CD4-positive, alpha-beta memory T cell (primary cell): ENCODE measurements at regions not wholly inside any gene's neighbourhood (a gene's known extent, or its start where the extent isn't known, plus 50 kb on each side); places are given as distances from the start of the nearest gene placed in this dataset.
"Not testable (repeated sequence)": the region's sequence is repeated elsewhere in the genome, so short reads cannot be mapped to it uniquely, and the experiment has no call there.

ENCODE experiments used
- CTCF ChIA-PET: fragments of 350-600 bp; sonication (Branson Sonifier 250); formaldehyde crosslinking; loops from one replicate; lab custom pipeline; 2021; ENCODE audit warnings: inconsistent platforms; ENCODE audit not compliant: partially characterized antibody; lab: Charles Lee
- POLR2A ChIA-PET: fragments of 350-600 bp; sonication (Branson Sonifier 250); formaldehyde crosslinking; loops from one replicate; lab custom pipeline; 2021; ENCODE audit not compliant: partially characterized antibody; lab: Charles Lee
- DNase-seq, 5 donors: peaks; one replicate each; pipeline versions ENCODE4 v3.0.0 to v3.0.0-alpha.2; 2020 to 2022; ENCODE audit warnings: mixed read lengths in 1 of 5
- H3K27ac ChIP-seq: one replicate; pipeline ENCODE4 v1.7.0; 2013; ENCODE audit warnings: low read depth, low read length
- H3K27me3 ChIP-seq: 2 replicates; pipeline ENCODE4 v1.7.0; 2013; ENCODE audit warnings: mild to moderate bottlenecking, low read length, moderate library complexity; ENCODE audit not compliant: insufficient read depth
- H3K36me3 ChIP-seq: 2 replicates; pipeline ENCODE4 v1.7.0; 2013; ENCODE audit warnings: mild to moderate bottlenecking, low read length, moderate library complexity; ENCODE audit not compliant: insufficient read depth
- H3K4me1 ChIP-seq: 2 replicates; pipeline ENCODE4 v1.7.0; 2013; ENCODE audit warnings: mild to moderate bottlenecking, low read length, moderate library complexity; ENCODE audit not compliant: insufficient read depth
- H3K4me3 ChIP-seq, 2 donors: one replicate each; pipeline ENCODE4 v1.7.0; 2013; ENCODE audit warnings: low read length in 2 of 2, mild to moderate bottlenecking in 1 of 2
- H3K9me3 ChIP-seq, 2 donors: one replicate each; pipeline ENCODE4 v1.7.0; 2013; ENCODE audit warnings: low read length in 2 of 2, control low read depth in 1 of 2; ENCODE audit not compliant: control insufficient read depth in 1 of 2
- H3K27ac Mint-ChIP-seq, 7 donors: one replicate each; pipeline ENCODE4 v1.8.0; 2020 to 2021; ENCODE audit warnings: mixed read lengths in 7 of 7, mild to moderate bottlenecking in 6 of 7, inconsistent platforms in 3 of 7, moderate library complexity in 3 of 7
- H3K27me3 Mint-ChIP-seq, 2 donors: one replicate each; pipeline ENCODE4 v1.8.0; 2020 to 2021; ENCODE audit warnings: mixed read lengths in 2 of 2
- H3K36me3 Mint-ChIP-seq, 2 donors: one replicate each; pipeline ENCODE4 v1.8.0; 2020 to 2021; ENCODE audit warnings: mixed read lengths in 2 of 2, inconsistent platforms in 1 of 2, mild to moderate bottlenecking in 1 of 2
- H3K4me1 Mint-ChIP-seq, 4 donors: one replicate each; pipeline ENCODE4 v1.8.0; 2020 to 2021; ENCODE audit warnings: mixed read lengths in 4 of 4, mild to moderate bottlenecking in 1 of 4
- H3K4me3 Mint-ChIP-seq, 8 donors: one replicate each; pipeline ENCODE4 v1.8.0; 2020 to 2021; ENCODE audit warnings: mixed read lengths in 8 of 8, mild to moderate bottlenecking in 7 of 8, moderate library complexity in 6 of 8, inconsistent platforms in 3 of 8
- H3K9me3 Mint-ChIP-seq, 8 donors: one replicate each; pipeline ENCODE4 v1.8.0; 2020 to 2021; ENCODE audit warnings: mixed read lengths in 8 of 8, mild to moderate bottlenecking in 5 of 8, inconsistent platforms in 3 of 8, moderate library complexity in 1 of 8
- intact Hi-C: fragments of 100-400 bp; cut with micrococcal nuclease; formaldehyde crosslinking; loops from one replicate; pipeline ENCODE4 v1.15.1; 2023

DNA sequence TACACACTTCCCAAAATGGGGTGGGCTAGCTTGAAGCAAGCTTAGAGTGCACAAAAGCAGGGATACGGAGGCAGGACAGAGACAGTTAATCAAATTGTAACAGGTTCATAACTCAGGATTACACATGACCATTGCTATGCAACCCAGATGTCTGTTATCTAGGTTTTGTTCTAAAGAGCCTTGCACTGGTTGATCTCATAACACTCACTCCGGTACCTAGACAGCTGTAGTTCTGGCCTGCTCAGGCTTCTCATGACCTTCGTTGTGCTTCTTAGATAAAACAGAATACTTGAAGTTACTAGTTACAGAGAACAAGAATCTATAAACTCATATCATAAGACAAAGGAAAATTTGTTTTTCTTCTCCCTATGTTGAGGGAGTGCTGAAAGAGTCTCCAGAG lies 983.4 kb downstream of the TMEM121 start:
- Mint-ChIP-seq H3K4me3 (no peak overlapping the region), H3K27ac (peak overlapping the region in 5 of 7 donors; percentile 38 to 97 (median 86)), H3K4me1 (peaks cover 57 to 87% (median 74%) of the 10 kb centered on the region in 4 donors), H3K9me3 (no peaks in the 10 kb centered on the region), H3K36me3 (no peaks in the 10 kb centered on the region), H3K27me3 (no peaks in the 10 kb centered on the region)
- Histone ChIP-seq H3K4me3 (no peak overlapping the region), H3K36me3 (no peaks in the 10 kb centered on the region), H3K27ac (no peak overlapping the region), H3K9me3 (no peaks in the 10 kb centered on the region), H3K4me1 (peaks cover 87% of the 10 kb centered on the region), H3K27me3 (no peaks in the 10 kb centered on the region)
- DNase-seq = no peak
- CTCF ChIA-PET = interaction anchor here (1.1 to 5.7 kb wide), 11 partner anchors 8 to 72 kb away, joined by 3 to 52 read pairs (median 21); no protein-coding TSS in a partner anchor
- POLR2A ChIA-PET = interaction anchor here (2.1 kb wide), 1 partner anchor 19 kb away, joined by 7 read pairs; no protein-coding TSS in a partner anchor
- intact Hi-C loops = loop anchor here (2.0 kb wide), 2 partner anchors 13 to 49 kb away; no protein-coding TSS in a partner anchor

DNA sequence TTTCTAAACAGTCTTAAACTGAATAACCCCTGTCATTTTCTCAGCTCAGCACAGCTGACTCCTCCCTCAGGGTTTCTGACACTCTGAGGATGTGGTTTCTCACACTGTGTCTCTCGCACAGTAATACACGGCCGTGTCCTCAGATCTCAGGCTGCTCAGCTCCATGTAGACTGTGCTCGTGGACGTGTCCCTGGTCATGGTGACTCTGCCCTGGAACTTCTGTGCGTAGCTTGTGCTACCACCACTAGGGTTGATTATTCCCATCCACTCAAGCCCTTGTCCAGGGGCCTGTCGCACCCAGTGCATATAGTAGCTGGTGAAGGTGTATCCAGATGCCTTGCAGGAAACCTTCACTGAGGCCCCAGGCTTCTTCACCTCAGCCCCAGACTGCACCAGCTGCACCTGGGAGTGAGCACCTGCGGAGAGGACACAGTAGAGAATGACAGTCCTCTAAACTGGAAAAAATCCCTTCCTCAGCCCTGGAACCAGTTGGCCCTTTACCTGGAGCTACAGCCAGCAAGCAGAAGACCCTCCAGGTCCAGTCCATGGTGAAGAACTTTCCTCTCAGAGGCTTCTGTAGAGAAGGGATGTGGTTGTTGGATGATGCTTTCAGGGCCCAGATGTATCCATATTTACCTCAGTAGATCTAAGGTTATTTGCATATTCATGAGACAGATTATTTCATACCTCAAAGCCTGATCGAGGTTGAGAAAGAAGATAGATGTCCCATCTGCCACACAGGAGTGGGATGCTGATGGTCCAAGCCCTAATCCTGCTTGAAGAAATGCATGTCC lies 984.8 kb downstream of the TMEM121 start:
- ChIA-PET CTCF (interaction anchor here (0.6 to 5.6 kb wide), 11 partner anchors 9 to 51 kb away, joined by 3 to 31 read pairs (median 4); no protein-coding TSS in a partner anchor), POLR2A (interaction anchor here (1.0 to 2.1 kb wide), 5 partner anchors 9 to 51 kb away, joined by 3 to 7 read pairs (median 4); no protein-coding TSS in a partner anchor)
- H3K36me3 ChIP-seq = no peaks in the 10 kb centered on the region
- H3K4me1 Mint-ChIP-seq = peaks cover 53 to 82% (median 70%) of the 10 kb centered on the region in 4 donors
- intact Hi-C loops = loop anchor here (2.0 kb wide), 2 partner anchors 14 to 50 kb away; no protein-coding TSS in a partner anchor
- DNase-seq = peak; percentile 64 to 83 (median 72)
- H3K4me1 ChIP-seq = peaks cover 77% of the 10 kb centered on the region
- H3K9me3 ChIP-seq = no peaks in the 10 kb centered on the region
- peak overlapping the region; percentile 50 to 83 (median 66) for H3K4me3 Mint-ChIP-seq
- no peaks in the 10 kb centered on the region for H3K36me3 Mint-ChIP-seq
- peak overlapping the region; percentile 47 for H3K27ac ChIP-seq
- H3K4me3 ChIP-seq = no peak overlapping the region
- no peaks in the 10 kb centered on the region for H3K9me3 Mint-ChIP-seq
- no peaks in the 10 kb centered on the region for H3K27me3 Mint-ChIP-seq
- no peaks in the 10 kb centered on the region for H3K27me3 ChIP-seq
- H3K27ac Mint-ChIP-seq = peak overlapping the region; percentile 86 to 98 (median 97)

DNA sequence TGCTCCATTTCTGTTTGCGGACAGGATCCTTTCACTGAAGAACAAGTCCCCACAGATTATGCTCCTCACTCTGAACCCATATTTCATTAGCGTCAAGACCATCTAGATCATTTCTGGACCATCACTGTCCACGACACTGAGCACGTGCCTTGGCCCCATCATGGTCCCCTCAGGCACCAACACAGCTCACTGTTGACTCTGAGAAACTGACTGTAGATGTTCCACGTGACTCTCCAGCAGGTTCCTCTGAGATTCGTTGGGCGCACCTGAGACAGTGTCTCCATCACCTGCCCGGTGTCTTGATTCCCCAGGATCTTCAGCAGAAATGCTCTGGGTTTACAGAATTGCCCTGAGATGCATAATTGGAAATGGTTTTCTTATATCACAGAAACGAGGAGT lies 985.4 kb downstream of the TMEM121 start:
- CTCF ChIA-PET = interaction anchor here (1.0 to 5.6 kb wide), 4 partner anchors 19 to 51 kb away, joined by 3 to 28 read pairs (median 6); no protein-coding TSS in a partner anchor
- Mint-ChIP-seq H3K27ac (peak overlapping the region; percentile 86 to 98 (median 97)), H3K27me3 (no peaks in the 10 kb centered on the region), H3K36me3 (no peaks in the 10 kb centered on the region), H3K9me3 (no peaks in the 10 kb centered on the region), H3K4me3 (peak overlapping the region in 7 of 8 donors; percentile 57 to 83 (median 67)), H3K4me1 (peaks cover 50 to 76% (median 65%) of the 10 kb centered on the region in 4 donors)
- POLR2A ChIA-PET = interaction anchor here (1.1 to 2.1 kb wide), 3 partner anchors 21 to 43 kb away, joined by 3 to 7 read pairs (median 7); no protein-coding TSS in a partner anchor
- Histone ChIP-seq H3K9me3 (no peaks in the 10 kb centered on the region), H3K27me3 (no peaks in the 10 kb centered on the region), H3K36me3 (no peaks in the 10 kb centered on the region), H3K27ac (peak overlapping the region; percentile 47), H3K4me3 (no peak overlapping the region), H3K4me1 (peaks cover 71% of the 10 kb centered on the region)
- no peak for DNase-seq
- intact Hi-C loops = loop anchor here (2.0 kb wide), 2 partner anchors 15 to 51 kb away; no protein-coding TSS in a partner anchor

DNA sequence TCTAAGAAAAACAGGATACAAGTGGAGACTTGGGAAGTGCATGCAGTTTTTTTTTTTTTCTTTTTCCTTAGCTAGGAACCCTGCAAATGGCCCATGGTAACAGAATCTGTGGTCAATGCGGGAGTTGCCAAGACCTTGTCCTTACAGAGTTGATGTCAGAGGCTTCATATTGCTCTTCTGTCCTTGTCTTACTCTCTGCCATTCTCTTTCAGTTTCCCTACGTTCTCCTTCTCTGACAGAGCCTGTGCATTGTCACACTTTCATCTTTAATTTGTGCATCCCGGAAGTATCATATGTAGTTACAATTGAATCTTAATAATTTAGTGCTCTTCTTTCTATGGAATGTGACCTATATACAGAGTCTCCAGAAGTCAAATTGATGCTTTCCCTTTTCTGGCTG lies 986.9 kb downstream of the TMEM121 start:
- CTCF ChIA-PET = interaction anchor here (0.9 to 2.2 kb wide), 3 partner anchors 36 to 53 kb away, joined by 3 to 7 read pairs (median 4); no protein-coding TSS in a partner anchor
- no peak for DNase-seq
- Mint-ChIP-seq H3K4me1 (peaks cover 46 to 75% (median 63%) of the 10 kb centered on the region in 4 donors), H3K27ac (peak overlapping the region; percentile 33 to 98 (median 83)), H3K27me3 (peaks cover 0 to under 1% of the 10 kb centered on the region in 2 donors), H3K4me3 (peak overlapping the region in 3 of 8 donors; percentile 36 to 57 (median 39)), H3K9me3 (no peaks in the 10 kb centered on the region), H3K36me3 (no peaks in the 10 kb centered on the region)
- H3K4me3 ChIP-seq = no peak overlapping the region
- H3K4me1 ChIP-seq = peaks cover 64% of the 10 kb centered on the region
- intact Hi-C loops = no loop called here
- POLR2A ChIA-PET = no interaction called here
- H3K36me3 ChIP-seq = no peaks in the 10 kb centered on the region
- no peaks in the 10 kb centered on the region for H3K27me3 ChIP-seq
- no peak overlapping the region for H3K27ac ChIP-seq
- no peaks in the 10 kb centered on the region for H3K9me3 ChIP-seq

DNA sequence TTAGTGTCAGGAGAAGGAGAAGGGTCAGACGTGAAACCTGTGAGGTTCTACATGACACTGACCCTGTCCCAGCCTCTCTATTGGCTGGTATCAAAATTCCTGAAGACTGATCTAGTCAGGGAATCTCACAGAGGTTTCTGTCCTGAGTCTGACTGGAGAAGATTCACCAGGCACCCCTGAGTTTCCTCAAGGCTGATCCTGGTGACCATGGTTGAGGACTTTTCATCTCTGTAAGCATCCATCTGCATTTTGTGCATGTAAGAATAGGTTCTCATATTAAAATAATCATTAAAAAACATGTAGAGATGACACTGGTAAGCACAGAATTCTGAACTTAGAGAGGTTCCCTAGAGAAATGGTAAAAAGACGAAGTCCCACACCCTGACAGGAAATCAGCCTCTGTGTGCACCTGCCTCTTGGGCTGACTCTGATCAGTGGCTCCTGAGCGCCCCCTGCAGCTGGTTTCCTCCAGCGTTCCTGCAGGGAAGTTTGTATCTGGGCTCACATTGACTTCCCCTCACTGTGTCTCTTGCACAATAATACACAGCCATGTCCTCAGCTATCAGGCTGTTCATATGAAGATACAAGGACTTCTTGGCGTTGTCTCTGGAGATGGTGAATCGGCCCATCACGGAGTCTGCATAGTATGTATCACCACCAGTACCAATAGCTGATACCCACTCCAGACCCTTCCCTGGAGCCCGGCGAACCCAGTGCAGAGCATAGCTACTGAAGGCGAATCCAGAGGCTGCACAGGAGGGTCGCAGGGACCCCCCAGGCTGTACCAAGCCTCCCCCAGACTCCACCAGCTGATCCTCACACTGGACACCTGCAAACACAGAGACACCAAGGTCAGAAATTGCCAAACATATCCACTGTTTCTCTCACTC lies 991.9 kb downstream of the TMEM121 start:
- Histone ChIP-seq H3K9me3 (no peaks in the 10 kb centered on the region), H3K36me3 (no peaks in the 10 kb centered on the region), H3K4me3 (no peak overlapping the region), H3K4me1 (peaks cover 14% of the 10 kb centered on the region), H3K27ac (no peak overlapping the region), H3K27me3 (no peaks in the 10 kb centered on the region)
- intact Hi-C loops = loop anchor here (1.0 to 2.0 kb wide), 3 partner anchors 49 to 82 kb away; no protein-coding TSS in a partner anchor
- Mint-ChIP-seq H3K27ac (peak overlapping the region in 1 of 7 donors; percentile 35), H3K4me1 (peaks cover 10 to 27% (median 20%) of the 10 kb centered on the region in 4 donors), H3K27me3 (peaks cover 9 to 17% of the 10 kb centered on the region in 2 donors), H3K9me3 (no peaks in the 10 kb centered on the region), H3K4me3 (peak overlapping the region in 1 of 8 donors; percentile 13), H3K36me3 (no peaks in the 10 kb centered on the region)
- ChIA-PET CTCF (interaction anchor here (0.7 to 4.8 kb wide), 18 partner anchors 11 to 98 kb away, joined by 3 to 54 read pairs (median 4); no protein-coding TSS in a partner anchor), POLR2A (interaction anchor here (0.7 to 2.7 kb wide), 3 partner anchors 10 to 62 kb away, joined by 3 to 12 read pairs (median 5); no protein-coding TSS in a partner anchor)
- DNase-seq = peak; percentile 77 to 81 (median 79)

DNA sequence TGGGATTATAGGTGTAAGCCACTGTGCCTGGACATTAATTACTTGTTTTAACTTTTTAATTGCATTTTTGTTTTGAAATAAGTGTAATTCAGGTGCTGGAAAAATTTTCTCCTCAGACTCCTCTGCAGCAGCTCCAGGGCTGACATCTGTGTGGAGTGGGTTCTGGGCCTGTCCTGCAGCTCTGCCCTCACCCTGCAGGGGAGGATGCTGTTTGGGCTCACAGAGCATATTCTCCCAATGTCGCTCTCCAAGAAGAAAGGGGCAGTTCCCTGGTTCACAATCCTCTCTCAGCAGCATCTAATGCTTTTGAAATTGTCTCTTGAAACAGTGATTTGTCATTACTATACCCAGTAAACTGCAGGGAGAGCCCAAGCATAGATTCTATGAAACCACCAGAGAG lies 995.7 kb downstream of the TMEM121 start:
- DNase-seq, H3K4me1 ChIP-seq, intact Hi-C loops, H3K4me3 ChIP-seq, H3K4me3 Mint-ChIP-seq, H3K36me3 Mint-ChIP-seq, H3K27ac Mint-ChIP-seq, H3K27me3 ChIP-seq, H3K9me3 Mint-ChIP-seq, H3K36me3 ChIP-seq, H3K9me3 ChIP-seq, H3K27ac ChIP-seq, POLR2A ChIA-PET: not testable (repeated sequence)
- Mint-ChIP-seq H3K27me3 (peaks cover 19 to 21% of the 10 kb centered on the region in 2 donors), H3K4me1 (peaks cover 5 to 14% (median 11%) of the 10 kb centered on the region in 4 donors)
- CTCF ChIA-PET = interaction anchor here (2.2 kb wide), 1 partner anchor 85 kb away, joined by 6 read pairs; no protein-coding TSS in a partner anchor
